Activated naive CD4-positive, alpha-beta T cell treated with Interleukin-2 at 50 U/mL for 16 hours (primary cell): ENCODE measurements at regions not wholly inside any gene's neighbourhood (a gene's known extent, or its start where the extent isn't known, plus 50 kb on each side); places are given as distances from the start of the nearest gene placed in this dataset.
"Not testable (repeated sequence)": the region's sequence is repeated elsewhere in the genome, so short reads cannot be mapped to it uniquely, and the experiment has no call there.

Experiments
- DNase-seq: peaks from one replicate; pipeline ENCODE4 v3.0.0-alpha.2; 2020

- not testable (repeated sequence) for DNase-seq
Measured at GRCh38 chr4:3882316-3882885, 116.2 kb downstream of the ADRA2C start.

- DNase-seq, result not testable (repeated sequence)
Measured at GRCh38 chr4:3884261-3884660, 118.1 kb downstream of the ADRA2C start.

- DNase-seq, result not testable (repeated sequence)
Measured at GRCh38 chr4:3893590-3893989, 127.4 kb downstream of the ADRA2C start.

GRCh38 chr4:3894086-3894959 lies 128.1 kb downstream of the ADRA2C start:
- not testable (repeated sequence) for DNase-seq

DNA sequence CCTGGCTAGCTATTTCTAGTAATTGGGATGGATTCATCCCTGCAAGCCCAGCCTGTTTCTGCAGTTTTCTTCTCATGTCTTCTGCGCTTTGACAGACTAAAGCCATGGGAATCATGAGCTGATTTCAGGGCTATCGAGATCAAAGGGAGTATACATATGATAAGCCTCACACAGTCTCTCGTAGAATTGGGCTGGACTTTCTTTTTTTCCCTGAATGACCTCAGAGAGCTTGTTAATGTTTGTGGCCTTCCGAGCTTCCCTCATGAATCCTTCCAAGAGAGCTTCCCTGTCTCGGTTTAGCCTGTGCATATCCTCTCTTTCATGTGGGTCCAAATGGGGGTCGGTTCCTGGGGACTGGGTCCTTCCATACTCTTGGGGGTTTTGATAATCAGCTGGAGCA lies 130.3 kb downstream of the ADRA2C start:
- DNase-seq, result no peak

- not testable (repeated sequence) for DNase-seq
Measured at GRCh38 chr4:3896871-3897578, 130.8 kb downstream of the ADRA2C start.

GRCh38 chr4:3898098-3898497 lies 131.9 kb downstream of the ADRA2C start:
- DNase-seq, result no peak

- not testable (repeated sequence) for DNase-seq
Measured at GRCh38 chr4:3898928-3899327, 132.7 kb downstream of the ADRA2C start.

GRCh38 chr4:3904264-3904955 lies 138.2 kb downstream of the ADRA2C start:
- DNase-seq, result not testable (repeated sequence)

DNA sequence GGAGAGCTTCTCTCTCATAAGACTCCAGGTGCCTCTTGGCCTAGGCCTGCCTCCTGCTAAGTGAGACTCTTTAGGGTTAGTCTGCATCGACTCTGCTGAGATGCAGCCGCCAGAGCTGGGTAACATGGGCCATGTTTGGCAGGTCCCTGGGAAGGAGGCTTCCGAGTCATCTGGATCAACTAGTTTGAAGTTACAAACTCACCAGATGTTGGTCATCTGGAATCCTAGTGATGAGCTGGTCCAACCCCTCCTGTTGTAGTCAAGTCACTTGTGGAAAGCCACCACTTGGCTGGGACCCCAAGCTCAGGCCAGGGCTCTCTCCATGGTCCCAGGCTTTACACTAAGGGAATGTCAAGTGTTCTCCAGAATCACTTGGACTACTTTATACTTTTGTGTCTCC lies 143.4 kb downstream of the ADRA2C start:
- DNase-seq, result not testable (repeated sequence)

DNA sequence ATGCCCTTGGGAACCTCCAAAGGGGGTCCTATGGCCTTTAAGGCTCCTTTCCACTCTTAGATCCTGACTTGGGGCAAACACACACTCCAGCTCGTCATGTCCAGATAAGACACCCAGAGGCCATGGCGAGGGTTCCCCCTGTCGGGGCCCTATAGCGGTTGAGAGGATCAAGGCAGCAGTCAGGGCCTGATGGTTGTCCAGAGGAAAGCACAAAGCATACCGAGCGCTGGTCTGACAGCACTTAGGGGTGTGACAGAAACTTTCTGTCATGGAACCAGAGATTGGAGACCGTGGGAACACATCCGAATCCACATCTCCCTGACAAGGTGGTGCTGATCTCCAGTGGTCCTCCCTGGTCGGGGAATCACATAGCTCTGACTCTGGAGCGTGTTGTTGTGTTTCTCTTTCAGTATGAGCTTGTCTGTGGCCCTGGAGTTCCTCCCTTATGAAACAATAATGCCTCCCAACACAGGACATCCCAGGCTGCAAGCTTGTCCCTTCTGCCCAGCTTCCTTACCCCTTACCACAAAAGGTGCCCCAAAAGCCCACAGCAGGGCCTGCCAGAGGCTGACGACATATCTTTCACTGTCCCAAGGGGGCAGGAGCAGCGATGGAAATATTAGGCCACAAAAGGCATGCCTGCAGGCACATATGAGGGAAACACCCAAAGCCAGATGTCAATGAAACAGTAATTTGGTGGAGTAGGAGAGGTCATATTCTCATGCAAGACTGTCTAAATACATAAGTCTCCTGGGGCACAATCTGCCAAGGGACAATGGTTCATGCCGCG lies 144.2 kb downstream of the ADRA2C start:
- not testable (repeated sequence) for DNase-seq

- no peak for DNase-seq
Measured at GRCh38 chr4:3911252-3911856, 145.2 kb downstream of the ADRA2C start.

GRCh38 chr4:3914511-3914910 lies 148.3 kb downstream of the ADRA2C start:
- not testable (repeated sequence) for DNase-seq

DNA sequence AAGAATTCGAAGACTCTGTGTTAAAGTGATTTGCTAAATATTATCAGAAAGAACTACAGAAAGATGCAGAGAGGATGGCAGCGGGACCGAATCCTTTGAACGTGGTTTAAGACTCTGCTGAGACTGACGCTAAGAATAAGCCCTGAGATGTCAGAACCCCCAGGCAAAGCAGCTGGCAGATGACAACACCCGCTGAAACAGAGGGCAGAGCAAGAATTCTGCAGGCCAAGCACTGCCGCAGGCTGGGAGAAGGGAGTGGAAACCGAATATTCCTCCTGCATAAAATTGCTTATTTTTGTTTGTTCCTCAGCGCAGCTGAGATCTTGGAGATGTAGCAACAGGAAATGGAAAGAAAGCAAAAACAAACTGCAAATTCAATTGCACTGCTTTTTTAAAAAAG lies 153.3 kb downstream of the ADRA2C start:
- not testable (repeated sequence) for DNase-seq

- not testable (repeated sequence) for DNase-seq
Measured at GRCh38 chr4:3921902-3922301, 155.7 kb downstream of the ADRA2C start.

DNA sequence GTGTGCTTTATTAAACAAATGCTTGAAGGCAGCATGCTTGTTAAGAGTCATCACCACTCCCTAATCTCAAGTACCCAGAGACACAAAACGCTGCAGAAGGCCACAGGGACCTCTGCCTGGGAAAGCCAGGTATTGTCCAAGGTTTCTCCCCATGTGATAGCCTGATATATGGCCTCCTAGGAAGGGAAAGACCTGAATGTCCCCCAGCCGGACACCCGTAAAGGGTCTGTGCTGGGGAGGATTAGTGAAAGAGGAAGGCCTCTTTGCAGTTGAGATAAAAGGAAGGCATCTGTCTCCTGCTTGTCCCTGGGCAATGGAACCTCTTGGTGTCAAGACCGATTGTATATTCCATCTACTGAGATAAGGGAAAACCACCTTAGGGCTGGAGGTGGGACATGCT lies 159.7 kb downstream of the ADRA2C start:
- not testable (repeated sequence) for DNase-seq

DNA sequence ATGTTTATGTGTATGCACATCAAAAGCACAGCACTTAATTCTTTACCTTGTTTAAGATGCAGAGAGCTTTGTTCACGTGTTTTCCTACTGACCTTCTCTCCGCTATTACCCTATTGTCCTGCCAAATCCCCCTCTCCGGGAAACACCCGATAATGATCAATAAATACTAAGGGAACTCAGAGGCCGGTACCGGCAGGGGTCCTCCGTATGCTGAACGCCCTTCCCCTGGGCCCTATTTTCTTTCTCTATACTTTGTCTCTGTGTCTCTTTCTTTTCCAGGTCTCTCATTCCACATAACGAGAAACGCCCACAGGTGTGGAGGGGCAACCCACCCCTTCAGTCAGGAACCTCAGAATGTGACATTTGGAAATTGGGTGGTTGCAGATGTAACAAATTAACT lies 160.1 kb downstream of the ADRA2C start:
- not testable (repeated sequence) for DNase-seq

- DNase-seq, result not testable (repeated sequence)
Measured at GRCh38 chr4:3926969-3927755, 161.0 kb downstream of the ADRA2C start.

DNA sequence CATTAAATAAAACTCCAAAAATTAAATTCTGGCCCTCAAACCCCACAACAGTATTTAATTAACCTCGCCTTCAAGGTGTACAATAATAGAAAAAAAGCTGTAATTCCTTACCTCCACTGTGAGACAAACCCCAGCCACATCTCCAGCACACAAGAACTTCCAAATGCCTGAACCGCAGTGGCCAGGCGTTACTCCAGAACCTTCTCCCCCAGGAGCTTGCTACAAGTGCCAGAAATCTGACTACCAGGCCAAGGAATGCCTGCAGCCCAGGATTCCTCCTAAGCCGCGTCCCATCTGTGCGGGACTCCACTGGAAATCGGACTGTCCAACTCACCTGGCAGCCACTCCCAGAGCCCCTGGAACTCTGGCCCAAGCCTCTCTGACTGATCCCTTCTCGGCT lies 163.2 kb downstream of the ADRA2C start:
- not testable (repeated sequence) for DNase-seq

- not testable (repeated sequence) for DNase-seq
Measured at GRCh38 chr4:3932734-3933133, 166.5 kb downstream of the ADRA2C start.

DNA sequence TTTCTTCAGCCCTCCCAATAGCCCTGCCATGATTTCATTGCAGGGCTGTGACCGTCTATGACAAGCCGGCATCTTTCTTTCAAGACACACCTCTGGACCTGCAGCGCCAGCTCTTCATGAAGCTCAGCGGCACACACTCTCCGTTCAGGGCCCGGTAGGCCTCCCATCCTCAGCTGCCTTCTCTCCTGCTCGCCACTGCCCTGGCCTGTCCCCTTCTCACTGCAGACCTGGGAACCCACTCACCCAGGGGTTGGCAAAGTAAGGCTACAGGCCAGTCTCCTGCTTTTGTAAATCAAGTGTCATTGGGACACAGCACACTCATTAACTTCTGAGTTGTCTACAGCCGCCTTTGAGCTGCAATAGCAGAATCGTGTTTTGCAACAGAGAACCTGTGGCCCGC lies 169.2 kb downstream of the ADRA2C start:
- DNase-seq, result not testable (repeated sequence)
